HepG2 (cell line): ENCODE measurements at regions not wholly inside any gene's neighbourhood (a gene's known extent, or its start where the extent isn't known, plus 50 kb on each side); places are given as distances from the start of the nearest gene placed in this dataset.

ENCODE experiments used
- ATAC-seq: fragments of 200-7000 bp; cut with Tn5 transposase; 3 replicates; pipeline ENCODE4 v1.9.1; 2020; ENCODE audit warnings: mild to moderate bottlenecking, moderate library complexity
- BruUV-seq: library from RNA; stranded (reverse); fragments of 400-500 nt; replicated peaks from 2 replicates; lab custom pipeline; 2021; lab: Mats Ljungman, UMichigan
- CTCF ChIA-PET: fragments of 300-600 bp; formaldehyde crosslinking; extraction: SDS; loops from one replicate; lab custom pipeline; 2021; ENCODE audit warnings: low total read pairs, inconsistent platforms, low intra/inter-chr PET ratio; lab: Yijun Ruan, JAX
- POLR2A ChIA-PET: fragments of 350-600 bp; sonication (Branson Sonifier 250); formaldehyde crosslinking; loops from one replicate; lab custom pipeline; 2020; ENCODE audit warnings: antibody characterized with exemption, inconsistent platforms; lab: Yijun Ruan, JAX
- DNase-seq: peaks from one replicate; pipeline ENCODE4 v3.0.0-alpha.2; 2015; ENCODE audit warnings: low spot score
- FAIRE-seq: peaks from 3 replicates; lab custom pipeline; 2011; peaks lifted over from hg19 to GRCh38; lab: Jason Lieb, UNC
- H2AFZ ChIP-seq: one replicate; pipeline ENCODE4 v1.6.1; 2011; ENCODE audit warnings: low read length, inconsistent platforms
- H3K27ac ChIP-seq: fragments of 300-600 bp; 3 replicates; pipeline ENCODE4 v1.8.0; 2011; ENCODE audit warnings: mixed run types, mild to moderate bottlenecking, mixed read lengths, low read length, inconsistent platforms; ENCODE audit not compliant: insufficient read depth; ENCODE audit errors: extremely low read length
- H3K27me3 ChIP-seq, 2 experiments: fragments of 200-600 bp in 1 of 2; 2 replicates in 1 of 2; 3 replicates in 1 of 2; pipeline versions ENCODE4 v1.6.0 to v1.8.0; 2011; ENCODE audit warnings: low read length in 2 of 2, mild to moderate bottlenecking in 2 of 2, moderate library complexity in 2 of 2, inconsistent platforms in 1 of 2; ENCODE audit not compliant: insufficient read depth in 2 of 2, control insufficient read depth in 1 of 2
- H3K36me3 ChIP-seq, 2 experiments: fragments of 200-600 bp in 1 of 2; replicated peaks in 1 of 2; 2 replicates in 1 of 2; 3 replicates in 1 of 2; pipeline versions ENCODE4 v1.5.1 to v1.8.0; 2011; ENCODE audit warnings: low read length in 2 of 2, inconsistent platforms in 1 of 2; ENCODE audit not compliant: insufficient read depth in 2 of 2, control insufficient read depth in 1 of 2
- H3K4me1 ChIP-seq: 2 replicates; pipeline ENCODE4 v1.5.1; 2012; ENCODE audit warnings: low read length, inconsistent platforms; ENCODE audit not compliant: insufficient read depth
- H3K4me2 ChIP-seq: 2 replicates; pipeline ENCODE4 v1.6.0; 2011; ENCODE audit warnings: low read depth, low read length, inconsistent platforms
- H3K4me3 ChIP-seq, 3 experiments: fragments of 200-600 bp in 1 of 3; sonication (generic), shearing (Covaris generic) in 1 of 3; replicated peaks in 1 of 3; 2 replicates each; pipeline ENCODE4 v1.5.1; 2011 to 2016; ENCODE audit warnings: low read length in 3 of 3, inconsistent platforms in 2 of 3, low read depth in 2 of 3, mild to moderate bottlenecking in 2 of 3, control low read depth in 1 of 3, mixed read lengths in 1 of 3; ENCODE audit not compliant: insufficient read depth in 1 of 3
- H3K79me2 ChIP-seq: one replicate; pipeline ENCODE4 v1.6.1; 2011; ENCODE audit warnings: low read length, inconsistent platforms; ENCODE audit not compliant: insufficient read depth
- H3K9ac ChIP-seq: 2 replicates; pipeline ENCODE4 v1.6.0; 2011; ENCODE audit warnings: mild to moderate bottlenecking, low read depth, low read length, inconsistent platforms; ENCODE audit not compliant: insufficient read depth
- H3K9me3 ChIP-seq: 2 replicates; pipeline ENCODE4 v1.5.1; 2012; ENCODE audit warnings: mild to moderate bottlenecking, low read length
- H4K20me1 ChIP-seq: 2 replicates; pipeline ENCODE4 v1.6.0; 2011; ENCODE audit warnings: inconsistent platforms, mild to moderate bottlenecking, low read length, moderate library complexity; ENCODE audit not compliant: insufficient read depth
- MAFG ChIP-seq: sonication (generic); formaldehyde crosslinking; IDR thresholded peaks from 2 replicates; pipeline ENCODE4 v1.5.1; 2020; ENCODE audit warnings: mild to moderate bottlenecking, missing genetic modification reagents
- NR1H2 ChIP-seq: sonication (generic); formaldehyde crosslinking; IDR thresholded peaks from 2 replicates; pipeline ENCODE4 v1.8.1; 2022; ENCODE audit warnings: low read depth, missing genetic modification reagents, borderline replicate concordance
- SCMH1 ChIP-seq: sonication (generic); formaldehyde crosslinking; IDR thresholded peaks from 2 replicates; pipeline ENCODE4 v1.9.0; 2021; ENCODE audit warnings: missing genetic modification reagents, mild to moderate bottlenecking, borderline replicate concordance
- SMC3 ChIP-seq: IDR thresholded peaks from 2 replicates; pipeline ENCODE4 v1.6.1; 2011; ENCODE audit warnings: low read length, improper control_type of control experiment
- STAG1 ChIP-seq: sonication (generic); formaldehyde crosslinking; IDR thresholded peaks from 2 replicates; pipeline ENCODE4 v1.4.0; 2020; ENCODE audit warnings: missing genetic modification reagents
- ZC3H4 ChIP-seq: sonication (generic); formaldehyde crosslinking; IDR thresholded peaks from 2 replicates; pipeline ENCODE4 v1.4.0; 2020; ENCODE audit warnings: missing genetic modification reagents, borderline replicate concordance
- ZNF678 ChIP-seq: sonication (generic); formaldehyde crosslinking; IDR thresholded peaks from 2 replicates; pipeline ENCODE4 v1.4.0; 2020; ENCODE audit warnings: mild to moderate bottlenecking, missing genetic modification reagents
- WGBS: methylation state at CpG from one replicate; pipeline ENCODE4 v1.1.6; 2017; ENCODE audit warnings: low lambda C conversion rate; 5-methylcytosine and 5-hydroxymethylcytosine counted together
- in situ Hi-C: cut with HindIII; loops from 2 replicates; pipeline ENCODE4 v1.10.0; 2017; ENCODE audit warnings: low pct_unique_long_range_greater_than_20kb; ENCODE audit not compliant: extremely low pct_ligation_motif_present
- intact Hi-C: fragments of 100-400 bp; cut with micrococcal nuclease; formaldehyde crosslinking; loops from one replicate; pipeline ENCODE4 v1.10.0; 2022; ENCODE audit not compliant: unreplicated experiment
- TF ChIP-seq, protein P1 (sequence below): sonication (generic); formaldehyde crosslinking; IDR thresholded peaks from 2 replicates; pipeline ENCODE4 v1.9.0; 2021; ENCODE audit warnings: missing genetic modification reagents, borderline replicate concordance
- TF ChIP-seq, protein P2 (sequence below): sonication (generic); formaldehyde crosslinking; IDR thresholded peaks from 2 replicates; pipeline ENCODE4 v1.5.0; 2020; ENCODE audit warnings: mild to moderate bottlenecking, missing genetic modification reagents, moderate library complexity
- TF ChIP-seq, protein P3 (sequence below): sonication (generic); formaldehyde crosslinking; IDR thresholded peaks from 2 replicates; pipeline ENCODE4 v1.8.1; 2023; ENCODE audit warnings: missing genetic modification reagents, mild to moderate bottlenecking, borderline replicate concordance

DNA sequence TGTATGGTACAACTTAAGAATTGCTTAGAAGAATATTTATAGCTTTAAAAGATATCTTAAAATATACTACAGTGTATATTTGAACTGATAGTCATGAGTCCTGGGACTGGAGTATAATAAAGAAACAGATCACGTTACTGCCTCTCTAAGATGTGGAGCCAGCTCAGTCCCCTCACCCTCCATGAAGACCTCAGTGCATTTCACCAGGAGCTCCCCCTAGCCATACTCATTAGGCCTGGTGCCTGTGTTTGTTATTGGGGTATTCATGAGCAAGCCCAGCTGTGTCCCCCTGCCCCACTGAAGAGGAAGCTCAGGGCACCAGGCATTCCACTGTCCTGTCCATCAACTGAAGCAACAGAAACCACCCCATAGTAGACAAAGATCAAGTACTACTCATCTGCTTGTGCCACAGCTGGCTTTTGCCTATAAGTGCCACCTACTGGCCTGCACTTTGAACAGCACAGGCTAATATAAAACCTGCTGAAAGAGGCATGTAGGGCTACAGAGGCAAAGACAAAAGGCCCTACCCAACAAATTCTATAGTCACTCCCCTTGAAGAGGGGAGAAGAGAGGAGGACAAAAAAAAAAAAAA lies 850.2 kb upstream of the NUDT12 start:
- FAIRE-seq = no peak
- intact Hi-C loops (loop anchor here (2.0 kb wide), 1 partner anchor 66 kb away; no protein-coding TSS in a partner anchor), in situ Hi-C loops (no loop called here)
- no peak overlapping the region for H2AFZ ChIP-seq
- no peaks in the 10 kb centered on the region for H3K4me1 ChIP-seq
- no peaks in the 10 kb centered on the region for H3K9me3 ChIP-seq
- H3K9ac ChIP-seq = no peak overlapping the region
- no peak overlapping the region for H3K4me3 ChIP-seq
- TF ChIP-seq, protein P1, sequence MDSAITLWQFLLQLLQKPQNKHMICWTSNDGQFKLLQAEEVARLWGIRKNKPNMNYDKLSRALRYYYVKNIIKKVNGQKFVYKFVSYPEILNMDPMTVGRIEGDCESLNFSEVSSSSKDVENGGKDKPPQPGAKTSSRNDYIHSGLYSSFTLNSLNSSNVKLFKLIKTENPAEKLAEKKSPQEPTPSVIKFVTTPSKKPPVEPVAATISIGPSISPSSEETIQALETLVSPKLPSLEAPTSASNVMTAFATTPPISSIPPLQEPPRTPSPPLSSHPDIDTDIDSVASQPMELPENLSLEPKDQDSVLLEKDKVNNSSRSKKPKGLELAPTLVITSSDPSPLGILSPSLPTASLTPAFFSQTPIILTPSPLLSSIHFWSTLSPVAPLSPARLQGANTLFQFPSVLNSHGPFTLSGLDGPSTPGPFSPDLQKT (CRISPR knock-in tag) = no peak
- TF ChIP-seq SMC3 = peak; percentile 39; the same call in 1 of the 2 replicates
- TF ChIP-seq MAFG (CRISPR knock-in tag) = no peak
- TF ChIP-seq STAG1 (CRISPR knock-in tag) = peak; percentile 26; the same call in 1 of the 2 replicates
- no peak for TF ChIP-seq ZC3H4 (CRISPR knock-in tag)
- no peak for TF ChIP-seq SCMH1 (CRISPR knock-in tag)
- TF ChIP-seq, protein P2, sequence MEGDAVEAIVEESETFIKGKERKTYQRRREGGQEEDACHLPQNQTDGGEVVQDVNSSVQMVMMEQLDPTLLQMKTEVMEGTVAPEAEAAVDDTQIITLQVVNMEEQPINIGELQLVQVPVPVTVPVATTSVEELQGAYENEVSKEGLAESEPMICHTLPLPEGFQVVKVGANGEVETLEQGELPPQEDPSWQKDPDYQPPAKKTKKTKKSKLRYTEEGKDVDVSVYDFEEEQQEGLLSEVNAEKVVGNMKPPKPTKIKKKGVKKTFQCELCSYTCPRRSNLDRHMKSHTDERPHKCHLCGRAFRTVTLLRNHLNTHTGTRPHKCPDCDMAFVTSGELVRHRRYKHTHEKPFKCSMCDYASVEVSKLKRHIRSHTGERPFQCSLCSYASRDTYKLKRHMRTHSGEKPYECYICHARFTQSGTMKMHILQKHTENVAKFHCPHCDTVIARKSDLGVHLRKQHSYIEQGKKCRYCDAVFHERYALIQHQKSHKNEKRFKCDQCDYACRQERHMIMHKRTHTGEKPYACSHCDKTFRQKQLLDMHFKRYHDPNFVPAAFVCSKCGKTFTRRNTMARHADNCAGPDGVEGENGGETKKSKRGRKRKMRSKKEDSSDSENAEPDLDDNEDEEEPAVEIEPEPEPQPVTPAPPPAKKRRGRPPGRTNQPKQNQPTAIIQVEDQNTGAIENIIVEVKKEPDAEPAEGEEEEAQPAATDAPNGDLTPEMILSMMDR (CRISPR knock-in tag) = peak; percentile 57
- no peak for TF ChIP-seq NR1H2 (CRISPR knock-in tag)
- TF ChIP-seq, protein P3, sequence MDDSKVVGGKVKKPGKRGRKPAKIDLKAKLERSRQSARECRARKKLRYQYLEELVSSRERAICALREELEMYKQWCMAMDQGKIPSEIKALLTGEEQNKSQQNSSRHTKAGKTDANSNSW (CRISPR knock-in tag) = no peak
- TF ChIP-seq ZNF678 (CRISPR knock-in tag) = no peak
- H3K36me3 ChIP-seq = no peaks in the 10 kb centered on the region
- 57% methylated on average over 1 of the region's 1 CpG for WGBS
- no TSS peak for BruUV-seq
- H3K27me3 ChIP-seq = no peaks in the 10 kb centered on the region
- H4K20me1 ChIP-seq = no peaks in the 10 kb centered on the region
- no peak overlapping the region for H3K4me2 ChIP-seq
- peak; percentile 91 for ATAC-seq
- POLR2A ChIA-PET = no interaction called here
- H3K79me2 ChIP-seq = no peaks in the 10 kb centered on the region
- no peak overlapping the region for H3K27ac ChIP-seq
- DNase-seq = peak; percentile 20
- CTCF ChIA-PET = no interaction called here
